Stimulated activated CD4-positive, alpha-beta T cell treated with anti-CD3 and anti-CD28 coated beads, Interleukin-1b, Interleukin-23, amount 100 ng/mL, for 4 hours (primary cell): ENCODE measurements at regions not wholly inside any gene's neighbourhood (a gene's known extent, or its start where the extent isn't known, plus 50 kb on each side); places are given as distances from the start of the nearest gene placed in this dataset.

ENCODE experiments used
- DNase-seq, 2 donors: peaks; one replicate each; pipeline ENCODE4 v3.0.0-alpha.2; 2020; ENCODE audit warnings: low read depth in 2 of 2

- DNase-seq = no peak
These were observed 164.0 kb upstream of the RAD23B start for GRCh38 chr9:107118863-107119624.

GRCh38 chr9:107119735-107120134, 163.3 kb upstream of the RAD23B start:
- no peak for DNase-seq

GRCh38 chr9:107123389-107123788, 159.7 kb upstream of the RAD23B start:
- no peak for DNase-seq

GRCh38 chr9:107127608-107128007, 155.5 kb upstream of the RAD23B start:
- no peak for DNase-seq

- DNase-seq = no peak
These were observed 151.8 kb upstream of the RAD23B start for GRCh38 chr9:107131108-107131799.

- DNase-seq = no peak
These were observed 146.8 kb upstream of the RAD23B start for GRCh38 chr9:107136296-107136695.

GRCh38 chr9:107137495-107138202, 145.4 kb upstream of the RAD23B start:
- DNase-seq = no peak

- DNase-seq = no peak
These were observed 144.7 kb upstream of the RAD23B start for GRCh38 chr9:107138261-107138992.

GRCh38 chr9:107141967-107142366, 141.1 kb upstream of the RAD23B start:
- no peak for DNase-seq

- DNase-seq = no peak
These were observed 140.6 kb upstream of the RAD23B start for GRCh38 chr9:107142430-107142829.

- no peak for DNase-seq
These were observed 140.0 kb upstream of the RAD23B start for GRCh38 chr9:107142896-107143603.

- no peak for DNase-seq
These were observed 138.6 kb upstream of the RAD23B start for GRCh38 chr9:107144475-107144874.

GRCh38 chr9:107147134-107147533, 135.9 kb upstream of the RAD23B start:
- DNase-seq = no peak

- no peak for DNase-seq
These were observed 134.9 kb upstream of the RAD23B start for GRCh38 chr9:107148216-107148615.

- DNase-seq = no peak
These were observed 133.3 kb upstream of the RAD23B start for GRCh38 chr9:107149756-107150155.

- DNase-seq = no peak
These were observed 129.7 kb upstream of the RAD23B start for GRCh38 chr9:107153336-107153735.

GRCh38 chr9:107154291-107154690, 128.8 kb upstream of the RAD23B start:
- no peak for DNase-seq

GRCh38 chr9:107154766-107155165, 128.3 kb upstream of the RAD23B start:
- DNase-seq = no peak

- DNase-seq = no peak
These were observed 127.7 kb upstream of the RAD23B start for GRCh38 chr9:107155244-107155817.

- no peak for DNase-seq
These were observed 124.8 kb upstream of the RAD23B start for GRCh38 chr9:107158321-107158720.

GRCh38 chr9:107161338-107161737, 121.7 kb upstream of the RAD23B start:
- no peak for DNase-seq
